Fibroblast of villous mesenchyme (primary cell): ENCODE measurements at regions not wholly inside any gene's neighbourhood (a gene's known extent, or its start where the extent isn't known, plus 50 kb on each side); places are given as distances from the start of the nearest gene placed in this dataset.
"Not testable (repeated sequence)": the region's sequence is repeated elsewhere in the genome, so short reads cannot be mapped to it uniquely, and the experiment has no call there.

ENCODE experiments used
- DNase-seq: peaks from one replicate; pipeline ENCODE4 v3.0.0-alpha.2; 2010; ENCODE audit warnings: low read depth
- H3K4me3 ChIP-seq: 2 replicates; pipeline ENCODE4 v1.5.1; 2011; ENCODE audit warnings: low read depth, mild to moderate bottlenecking, low read length
- TF ChIP-seq, protein P1 (sequence below): IDR thresholded peaks from 2 replicates; pipeline ENCODE4 v1.5.1; 2012; ENCODE audit warnings: low read depth, mild to moderate bottlenecking, low read length; ENCODE audit not compliant: insufficient read depth

DNA sequence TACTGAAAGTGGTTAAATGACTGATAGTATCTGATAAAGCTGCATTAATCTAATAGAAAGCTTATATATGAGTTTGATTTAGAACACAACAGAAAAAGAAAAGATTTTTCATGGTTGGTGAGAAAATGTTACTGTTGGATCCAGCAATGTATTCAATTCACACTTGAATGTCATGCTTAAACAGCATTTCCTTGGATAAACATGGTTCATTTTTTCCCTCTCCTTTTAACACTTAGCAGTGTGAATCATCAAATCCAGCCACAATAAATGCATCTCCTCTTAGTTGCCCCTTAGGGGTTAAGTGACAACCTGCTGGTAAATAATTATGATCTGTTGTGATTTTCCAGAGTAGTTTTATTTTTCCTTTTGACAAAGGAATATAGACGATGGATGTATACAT is 74.9 kb upstream of the GRIP1 start:
- no peak overlapping the region for H3K4me3 ChIP-seq
- TF ChIP-seq, protein P1, sequence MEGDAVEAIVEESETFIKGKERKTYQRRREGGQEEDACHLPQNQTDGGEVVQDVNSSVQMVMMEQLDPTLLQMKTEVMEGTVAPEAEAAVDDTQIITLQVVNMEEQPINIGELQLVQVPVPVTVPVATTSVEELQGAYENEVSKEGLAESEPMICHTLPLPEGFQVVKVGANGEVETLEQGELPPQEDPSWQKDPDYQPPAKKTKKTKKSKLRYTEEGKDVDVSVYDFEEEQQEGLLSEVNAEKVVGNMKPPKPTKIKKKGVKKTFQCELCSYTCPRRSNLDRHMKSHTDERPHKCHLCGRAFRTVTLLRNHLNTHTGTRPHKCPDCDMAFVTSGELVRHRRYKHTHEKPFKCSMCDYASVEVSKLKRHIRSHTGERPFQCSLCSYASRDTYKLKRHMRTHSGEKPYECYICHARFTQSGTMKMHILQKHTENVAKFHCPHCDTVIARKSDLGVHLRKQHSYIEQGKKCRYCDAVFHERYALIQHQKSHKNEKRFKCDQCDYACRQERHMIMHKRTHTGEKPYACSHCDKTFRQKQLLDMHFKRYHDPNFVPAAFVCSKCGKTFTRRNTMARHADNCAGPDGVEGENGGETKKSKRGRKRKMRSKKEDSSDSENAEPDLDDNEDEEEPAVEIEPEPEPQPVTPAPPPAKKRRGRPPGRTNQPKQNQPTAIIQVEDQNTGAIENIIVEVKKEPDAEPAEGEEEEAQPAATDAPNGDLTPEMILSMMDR: no peak
- DNase-seq: no peak

DNA sequence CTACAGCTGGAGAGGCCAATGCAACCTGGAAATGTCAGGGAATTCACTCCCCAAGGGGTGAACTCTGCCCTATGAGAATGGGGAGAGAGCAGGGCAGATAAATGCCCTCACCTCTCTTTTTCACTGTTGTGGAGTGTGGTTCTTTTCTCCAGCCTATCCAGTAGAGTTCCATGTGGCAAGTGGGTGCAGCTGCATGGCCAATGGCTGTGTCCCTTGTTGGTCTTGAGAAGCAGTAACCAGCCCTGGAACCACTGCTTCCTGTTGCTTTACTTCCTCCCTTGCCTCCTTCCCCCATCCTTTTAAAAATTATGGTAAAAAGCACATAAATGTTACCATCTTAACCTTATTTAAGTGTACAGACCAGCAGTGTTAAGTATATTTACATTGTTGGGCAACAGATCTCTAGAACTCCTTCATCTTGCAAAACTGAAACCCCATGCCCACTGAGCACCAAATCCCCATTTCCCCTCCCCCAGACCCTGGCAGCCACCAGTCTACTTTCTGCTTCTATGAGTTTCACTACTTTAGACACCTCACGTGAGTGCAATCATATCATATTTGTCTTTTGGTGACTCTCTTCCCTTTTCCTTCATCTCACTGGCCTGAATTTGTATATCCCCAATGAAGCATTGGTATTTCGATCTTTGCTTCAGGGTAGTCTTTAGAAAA is 77.0 kb upstream of the GRIP1 start:
- TF ChIP-seq, protein P1: no peak
- no peak for DNase-seq
- no peak overlapping the region for H3K4me3 ChIP-seq

DNA sequence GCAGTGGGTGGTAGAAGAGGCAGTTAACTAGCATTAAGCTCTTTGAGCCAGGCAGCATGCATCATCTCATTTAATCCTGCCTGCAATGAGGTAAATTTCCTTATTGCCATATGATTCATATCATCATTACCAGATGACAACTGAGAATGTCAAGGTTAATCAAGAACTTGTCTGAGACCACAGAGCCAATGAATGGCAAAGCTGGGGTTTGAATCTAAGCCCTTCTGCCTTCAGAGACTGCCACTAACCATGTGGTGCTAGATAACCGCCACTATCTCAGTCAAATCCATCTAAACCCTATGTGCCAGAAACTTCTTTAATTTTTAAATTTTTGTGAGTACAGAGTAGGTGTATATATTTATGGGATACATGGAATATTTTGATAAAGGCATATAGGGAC is 77.8 kb upstream of the GRIP1 start:
- TF ChIP-seq, protein P1: no peak
- no peak overlapping the region for H3K4me3 ChIP-seq
- no peak for DNase-seq

GRCh38 chr12:66760122-66760521 is 81.2 kb upstream of the GRIP1 start:
- not testable (repeated sequence) for DNase-seq, H3K4me3 ChIP-seq

DNA sequence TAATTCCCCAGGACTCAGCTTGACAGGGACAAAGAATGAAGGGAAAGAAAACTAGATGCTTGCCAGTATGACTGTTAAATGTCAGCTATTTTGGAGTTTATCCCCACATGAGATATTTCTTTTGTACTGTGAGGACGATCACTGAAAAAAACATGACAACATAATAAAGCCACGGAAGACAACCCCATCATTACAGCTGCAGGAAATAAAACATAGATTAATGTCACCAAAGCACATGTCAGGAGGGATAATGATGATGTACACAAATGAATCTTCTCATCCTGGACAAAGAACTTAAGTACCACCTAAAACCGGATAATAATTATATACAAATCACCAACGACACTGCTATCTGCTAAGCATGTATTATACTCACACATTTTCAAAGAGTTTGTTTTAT is 84.6 kb upstream of the GRIP1 start:
- DNase-seq: no peak
- no peak overlapping the region for H3K4me3 ChIP-seq
- TF ChIP-seq, protein P1: no peak

DNA sequence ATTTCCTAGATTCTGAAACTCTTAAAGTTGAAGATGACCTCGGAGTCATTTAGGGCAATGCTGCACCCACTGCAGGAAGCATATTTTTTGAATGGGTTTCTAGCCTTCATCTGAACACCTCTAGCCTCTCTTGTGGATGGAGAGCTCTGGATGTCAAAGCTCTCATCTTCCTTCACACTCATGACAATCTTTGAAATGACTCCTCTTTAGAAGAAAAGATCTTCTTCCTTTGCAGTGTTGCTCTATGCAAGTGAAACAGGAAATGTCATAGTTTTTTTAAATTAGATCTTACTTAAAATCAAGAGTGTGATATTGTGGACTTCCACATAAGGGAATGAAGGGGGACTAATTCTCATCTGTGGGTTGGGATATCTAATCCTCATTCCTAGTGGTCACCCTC is 86.3 kb upstream of the GRIP1 start:
- no peak overlapping the region for H3K4me3 ChIP-seq
- TF ChIP-seq, protein P1: no peak
- no peak for DNase-seq

GRCh38 chr12:66767536-66767935 is 88.7 kb upstream of the GRIP1 start:
- H3K4me3 ChIP-seq: no peak overlapping the region
- TF ChIP-seq, protein P1: no peak
- no peak for DNase-seq
